ENCODE measurements at regions not wholly inside any gene's neighbourhood (a gene's known extent, or its start where the extent isn't known, plus 50 kb on each side); places are given as distances from the start of the nearest gene placed in this dataset.

- TF ChIP-seq, protein P1, sequence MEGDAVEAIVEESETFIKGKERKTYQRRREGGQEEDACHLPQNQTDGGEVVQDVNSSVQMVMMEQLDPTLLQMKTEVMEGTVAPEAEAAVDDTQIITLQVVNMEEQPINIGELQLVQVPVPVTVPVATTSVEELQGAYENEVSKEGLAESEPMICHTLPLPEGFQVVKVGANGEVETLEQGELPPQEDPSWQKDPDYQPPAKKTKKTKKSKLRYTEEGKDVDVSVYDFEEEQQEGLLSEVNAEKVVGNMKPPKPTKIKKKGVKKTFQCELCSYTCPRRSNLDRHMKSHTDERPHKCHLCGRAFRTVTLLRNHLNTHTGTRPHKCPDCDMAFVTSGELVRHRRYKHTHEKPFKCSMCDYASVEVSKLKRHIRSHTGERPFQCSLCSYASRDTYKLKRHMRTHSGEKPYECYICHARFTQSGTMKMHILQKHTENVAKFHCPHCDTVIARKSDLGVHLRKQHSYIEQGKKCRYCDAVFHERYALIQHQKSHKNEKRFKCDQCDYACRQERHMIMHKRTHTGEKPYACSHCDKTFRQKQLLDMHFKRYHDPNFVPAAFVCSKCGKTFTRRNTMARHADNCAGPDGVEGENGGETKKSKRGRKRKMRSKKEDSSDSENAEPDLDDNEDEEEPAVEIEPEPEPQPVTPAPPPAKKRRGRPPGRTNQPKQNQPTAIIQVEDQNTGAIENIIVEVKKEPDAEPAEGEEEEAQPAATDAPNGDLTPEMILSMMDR (conservative IDR thresholded peaks at IDR 0.05; ENCODE audit: low read depth, low read length), result no peak
- TF ChIP-seq RAD21 (IDR thresholded peaks at IDR 0.05; ENCODE audit: low read length), result no peak
- no peak for TF ChIP-seq ELK1 (IDR thresholded peaks at IDR 0.05; ENCODE audit: borderline replicate concordance, low read depth, low read length)
Observed at GRCh38 chr4:187469627-187470026, 525.9 kb upstream of the ZFP42 start.
